ENCODE measurements at regions not wholly inside any gene's neighbourhood (a gene's known extent, or its start where the extent isn't known, plus 50 kb on each side); places are given as distances from the start of the nearest gene placed in this dataset.

DNA sequence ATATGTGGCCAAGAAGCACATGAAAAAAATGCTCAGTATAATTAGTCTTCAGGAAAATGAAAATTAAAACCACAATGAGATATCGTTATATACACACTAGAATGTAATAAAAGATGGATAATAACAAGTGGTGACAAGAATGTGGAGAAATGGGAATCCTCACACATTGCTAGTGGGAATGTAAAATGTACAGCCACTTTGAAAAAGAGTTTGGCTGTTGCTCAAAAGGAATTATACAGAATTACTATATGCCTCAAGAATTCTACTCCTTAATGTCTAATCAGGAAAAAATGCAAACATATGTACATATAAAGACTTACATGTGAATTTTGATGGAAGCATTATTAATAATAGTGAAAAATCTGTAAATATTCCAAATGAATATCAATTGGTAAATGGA is 102.2 kb downstream of the SPCS3 start:
- Histone ChIP-seq H3K4me1 (ENCODE audit: control insufficient read depth, insufficient read depth, low read length) (no peaks in the 10 kb centered on the region), H3K27me3 (ENCODE audit: control insufficient read depth, insufficient read depth, low read length) (no peaks in the 10 kb centered on the region), H3K4me3 (ENCODE audit: low read length) (no peak overlapping the region), H3K9me3 (replicated peaks; ENCODE audit: control insufficient read depth, low read depth, low read length) (no peaks in the 10 kb centered on the region), H3K27ac (ENCODE audit: low read length) (no peak overlapping the region), H3K36me3 (ENCODE audit: control insufficient read depth, insufficient read depth, low read length) (no peaks in the 10 kb centered on the region)
- WGBS (ENCODE audit: insufficient coverage): no CpG with 5 or more reads among the region's 1 CpG
- DNase-seq: no peak

DNA sequence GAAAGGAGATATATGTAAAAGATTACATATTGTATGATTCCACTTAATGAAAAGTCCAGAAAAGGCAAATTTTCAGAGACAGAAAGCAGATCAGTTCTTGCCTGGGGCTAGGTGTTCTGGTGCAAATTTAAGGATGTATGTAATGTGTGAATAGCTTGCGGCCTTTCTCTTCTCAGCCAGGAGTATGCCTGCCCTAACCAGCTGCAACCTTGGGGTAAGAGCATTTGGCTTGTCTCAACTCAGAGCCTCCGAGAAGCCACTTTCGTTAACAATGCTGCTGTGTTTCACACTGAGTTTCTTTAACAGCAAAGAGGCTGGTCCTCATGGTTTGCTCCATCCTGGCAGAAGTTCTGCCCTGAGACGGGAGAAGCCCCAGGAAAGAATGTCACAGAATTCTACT is 102.7 kb downstream of the SPCS3 start:
- Histone ChIP-seq H3K9me3 (replicated peaks; ENCODE audit: control insufficient read depth, low read depth, low read length) (no peaks in the 10 kb centered on the region), H3K36me3 (ENCODE audit: control insufficient read depth, insufficient read depth, low read length) (no peaks in the 10 kb centered on the region), H3K4me3 (ENCODE audit: low read length) (no peak overlapping the region), H3K27me3 (ENCODE audit: control insufficient read depth, insufficient read depth, low read length) (no peaks in the 10 kb centered on the region), H3K27ac (ENCODE audit: low read length) (no peak overlapping the region), H3K4me1 (ENCODE audit: control insufficient read depth, insufficient read depth, low read length) (no peaks in the 10 kb centered on the region)
- DNase-seq: no peak
- 69% methylated on average over 3 of the region's 4 CpGs for WGBS (ENCODE audit: insufficient coverage)

DNA sequence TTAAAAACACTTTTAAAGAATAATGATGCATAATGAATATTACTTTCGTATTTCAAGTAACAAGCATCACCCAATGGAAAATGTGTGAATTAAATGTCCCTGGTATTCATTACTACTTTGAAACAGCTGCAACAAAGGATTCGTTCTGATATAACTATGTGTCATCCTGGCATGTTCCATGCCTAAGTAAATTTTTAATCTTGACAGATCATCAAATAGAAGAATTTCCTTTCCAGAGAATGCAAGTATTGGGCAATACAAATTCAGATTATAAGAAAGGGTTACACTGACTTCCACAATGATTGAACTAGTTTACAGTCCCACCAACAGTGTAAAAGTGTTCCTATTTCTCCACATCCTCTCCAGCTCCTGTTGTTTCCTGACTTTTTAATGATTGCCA is 105.3 kb downstream of the SPCS3 start:
- no peak for DNase-seq
- no peaks in the 10 kb centered on the region for H3K36me3 ChIP-seq (ENCODE audit: control insufficient read depth, insufficient read depth, low read length)
- no peaks in the 10 kb centered on the region for H3K9me3 ChIP-seq (replicated peaks; ENCODE audit: control insufficient read depth, low read depth, low read length)
- WGBS (ENCODE audit: insufficient coverage): no CpG with 5 or more reads among the region's 2 CpGs
- H3K4me3 ChIP-seq (ENCODE audit: low read length): no peak overlapping the region
- no peaks in the 10 kb centered on the region for H3K4me1 ChIP-seq (ENCODE audit: control insufficient read depth, insufficient read depth, low read length)
- H3K27ac ChIP-seq (ENCODE audit: low read length): no peak overlapping the region
- no peaks in the 10 kb centered on the region for H3K27me3 ChIP-seq (ENCODE audit: control insufficient read depth, insufficient read depth, low read length)

DNA sequence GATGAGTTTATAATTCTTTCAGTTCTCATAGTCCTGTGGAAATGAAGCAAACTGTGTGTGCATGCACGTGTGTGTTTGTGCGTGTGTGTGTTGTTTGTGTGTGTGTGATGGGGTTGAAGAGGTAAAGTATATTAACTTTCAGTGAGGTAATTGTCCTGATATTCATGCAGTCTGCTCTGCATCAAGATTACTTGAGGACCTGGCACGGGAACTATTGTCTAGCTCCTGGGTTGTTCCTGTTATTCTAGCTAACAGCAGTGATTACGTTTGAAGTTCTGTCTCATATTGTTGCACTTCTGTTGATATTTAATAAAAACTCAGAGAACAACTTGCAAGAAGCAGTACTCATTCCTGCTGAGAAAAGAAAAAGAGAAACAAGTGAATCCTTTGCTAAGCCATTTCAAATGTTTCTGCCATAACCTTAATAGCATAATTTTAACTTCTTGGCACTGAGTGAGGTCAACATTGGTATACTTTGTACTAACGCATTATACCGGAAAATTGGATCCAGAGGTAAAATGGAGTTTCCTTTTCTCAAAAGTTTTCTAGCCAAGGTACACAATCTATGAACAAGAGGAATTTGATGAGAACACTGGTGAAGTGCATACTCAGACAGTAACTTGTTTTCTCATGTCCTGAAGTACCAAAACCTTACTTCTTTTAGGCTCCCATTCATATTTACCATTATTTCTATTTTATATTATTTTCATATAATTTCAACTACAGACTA is 113.2 kb downstream of the SPCS3 start:
- no peaks in the 10 kb centered on the region for H3K4me1 ChIP-seq (ENCODE audit: control insufficient read depth, insufficient read depth, low read length)
- no peaks in the 10 kb centered on the region for H3K36me3 ChIP-seq (ENCODE audit: control insufficient read depth, insufficient read depth, low read length)
- WGBS (ENCODE audit: insufficient coverage): 47% methylated on average over 2 of the region's 6 CpGs
- H3K9me3 ChIP-seq (replicated peaks; ENCODE audit: control insufficient read depth, low read depth, low read length): no peaks in the 10 kb centered on the region
- no peak overlapping the region for H3K4me3 ChIP-seq (ENCODE audit: low read length)
- peak; percentile 5 for DNase-seq
- H3K27ac ChIP-seq (ENCODE audit: low read length): no peak overlapping the region
- no peaks in the 10 kb centered on the region for H3K27me3 ChIP-seq (ENCODE audit: control insufficient read depth, insufficient read depth, low read length)

DNA sequence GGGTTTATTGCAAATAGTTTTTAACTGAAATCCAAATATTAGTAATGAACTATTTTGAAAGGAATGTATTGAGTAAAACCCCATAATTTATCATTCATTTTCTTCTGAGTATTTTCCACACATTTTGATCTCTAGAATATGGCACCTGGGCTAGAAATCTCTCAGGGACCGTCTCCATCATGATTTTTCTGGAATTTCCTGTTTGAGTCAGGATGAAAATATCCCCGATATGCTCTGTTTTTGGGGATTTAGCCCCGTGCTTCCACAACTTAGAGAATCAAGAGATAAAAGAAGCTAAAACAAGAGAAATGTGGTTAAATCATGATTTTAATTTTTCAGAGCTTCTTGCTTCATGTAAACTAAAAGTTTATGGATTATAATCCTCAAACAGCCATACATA is 114.2 kb downstream of the SPCS3 start:
- DNase-seq: no peak
- H3K9me3 ChIP-seq (replicated peaks; ENCODE audit: control insufficient read depth, low read depth, low read length): no peaks in the 10 kb centered on the region
- H3K4me1 ChIP-seq (ENCODE audit: control insufficient read depth, insufficient read depth, low read length): no peaks in the 10 kb centered on the region
- H3K27ac ChIP-seq (ENCODE audit: low read length): no peak overlapping the region
- H3K4me3 ChIP-seq (ENCODE audit: low read length): no peak overlapping the region
- no peaks in the 10 kb centered on the region for H3K36me3 ChIP-seq (ENCODE audit: control insufficient read depth, insufficient read depth, low read length)
- no CpG with 5 or more reads among the region's 3 CpGs for WGBS (ENCODE audit: insufficient coverage)
- H3K27me3 ChIP-seq (ENCODE audit: control insufficient read depth, insufficient read depth, low read length): no peaks in the 10 kb centered on the region

DNA sequence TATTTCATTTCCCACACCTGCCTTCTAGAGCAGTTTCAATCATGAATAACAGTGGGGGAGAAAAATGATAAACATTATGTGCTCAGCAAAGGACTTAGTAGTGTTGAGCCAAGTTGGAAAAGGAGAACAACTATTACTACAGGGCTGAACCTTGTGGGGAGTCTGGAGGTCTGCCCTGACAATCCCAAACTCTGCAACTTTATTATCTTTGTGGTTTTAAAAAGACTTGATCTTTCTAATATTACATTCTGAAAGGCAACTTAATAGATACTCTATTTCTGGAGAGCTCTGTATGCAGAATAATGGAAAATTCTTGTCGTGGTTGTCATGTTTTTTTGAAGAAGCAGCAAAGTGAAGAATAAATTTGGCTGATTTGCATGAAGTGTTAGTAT is 116.1 kb downstream of the SPCS3 start:
- no CpG with 5 or more reads among the region's 1 CpG for WGBS (ENCODE audit: insufficient coverage)
- no peak overlapping the region for H3K27ac ChIP-seq (ENCODE audit: low read length)
- no peaks in the 10 kb centered on the region for H3K27me3 ChIP-seq (ENCODE audit: control insufficient read depth, insufficient read depth, low read length)
- no peaks in the 10 kb centered on the region for H3K9me3 ChIP-seq (replicated peaks; ENCODE audit: control insufficient read depth, low read depth, low read length)
- no peak overlapping the region for H3K4me3 ChIP-seq (ENCODE audit: low read length)
- H3K36me3 ChIP-seq (ENCODE audit: control insufficient read depth, insufficient read depth, low read length): no peaks in the 10 kb centered on the region
- no peaks in the 10 kb centered on the region for H3K4me1 ChIP-seq (ENCODE audit: control insufficient read depth, insufficient read depth, low read length)
- peak; percentile 20 for DNase-seq

DNA sequence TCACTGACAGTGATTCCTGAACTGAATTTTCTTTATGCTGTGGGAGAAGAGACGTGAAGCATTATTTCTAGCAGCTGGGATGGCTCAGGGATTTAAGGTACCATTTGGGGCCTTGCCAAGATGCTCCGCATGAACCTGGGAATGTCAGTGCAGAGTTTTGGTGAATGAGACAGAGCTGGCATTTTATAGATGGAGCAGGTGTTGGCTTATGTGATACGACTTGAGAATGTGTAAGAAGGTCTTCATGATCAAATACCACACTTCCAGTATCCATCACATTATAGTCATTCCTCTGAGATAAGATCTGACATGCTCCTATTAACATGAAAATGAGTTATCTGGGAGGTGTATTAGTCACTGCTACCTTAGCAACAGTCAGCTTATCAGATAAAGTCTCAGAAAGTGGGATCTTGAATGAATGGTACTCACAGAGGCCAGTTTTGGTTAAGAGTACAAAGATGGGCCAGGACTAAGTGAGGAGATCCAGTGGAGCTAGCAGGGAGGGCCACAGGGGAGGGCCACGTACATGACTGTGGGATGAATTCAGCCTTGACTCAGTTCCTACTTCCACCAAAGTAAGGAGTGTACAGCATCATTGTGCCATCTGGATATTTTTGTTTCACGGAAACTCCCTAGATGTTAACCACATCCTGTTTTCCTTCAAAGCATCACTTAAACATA is 116.7 kb downstream of the SPCS3 start:
- no peak for DNase-seq
- no peak overlapping the region for H3K27ac ChIP-seq (ENCODE audit: low read length)
- H3K27me3 ChIP-seq (ENCODE audit: control insufficient read depth, insufficient read depth, low read length): no peaks in the 10 kb centered on the region
- no peaks in the 10 kb centered on the region for H3K9me3 ChIP-seq (replicated peaks; ENCODE audit: control insufficient read depth, low read depth, low read length)
- H3K4me1 ChIP-seq (ENCODE audit: control insufficient read depth, insufficient read depth, low read length): no peaks in the 10 kb centered on the region
- no peak overlapping the region for H3K4me3 ChIP-seq (ENCODE audit: low read length)
- WGBS (ENCODE audit: insufficient coverage): 71% methylated on average over 2 of the region's 5 CpGs
- H3K36me3 ChIP-seq (ENCODE audit: control insufficient read depth, insufficient read depth, low read length): no peaks in the 10 kb centered on the region

DNA sequence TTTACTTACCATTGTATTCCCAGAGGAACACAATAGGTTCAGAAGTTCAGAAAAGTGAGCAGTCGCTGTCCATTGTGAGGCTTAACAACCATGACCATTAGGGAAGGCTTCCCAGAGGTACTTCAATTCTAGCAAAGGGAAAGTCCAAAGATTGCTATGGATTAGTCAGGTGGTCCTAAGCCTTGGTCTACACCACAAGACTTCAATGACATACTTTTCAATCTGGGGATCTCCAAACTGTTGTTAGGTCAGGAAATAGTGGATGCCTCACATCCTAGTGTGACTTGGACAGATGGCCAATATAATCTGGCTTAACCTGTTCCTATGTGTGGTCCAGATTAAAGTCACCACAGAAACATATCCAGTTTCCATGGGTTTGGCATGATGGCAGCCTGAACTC is 118.0 kb downstream of the SPCS3 start:
- no peak for DNase-seq
- Histone ChIP-seq H3K27ac (ENCODE audit: low read length) (no peak overlapping the region), H3K4me1 (ENCODE audit: control insufficient read depth, insufficient read depth, low read length) (no peaks in the 10 kb centered on the region), H3K4me3 (ENCODE audit: low read length) (no peak overlapping the region), H3K36me3 (ENCODE audit: control insufficient read depth, insufficient read depth, low read length) (no peaks in the 10 kb centered on the region), H3K27me3 (ENCODE audit: control insufficient read depth, insufficient read depth, low read length) (no peaks in the 10 kb centered on the region), H3K9me3 (replicated peaks; ENCODE audit: control insufficient read depth, low read depth, low read length) (no peaks in the 10 kb centered on the region)
- no CpG with 5 or more reads among the region's 1 CpG for WGBS (ENCODE audit: insufficient coverage)

DNA sequence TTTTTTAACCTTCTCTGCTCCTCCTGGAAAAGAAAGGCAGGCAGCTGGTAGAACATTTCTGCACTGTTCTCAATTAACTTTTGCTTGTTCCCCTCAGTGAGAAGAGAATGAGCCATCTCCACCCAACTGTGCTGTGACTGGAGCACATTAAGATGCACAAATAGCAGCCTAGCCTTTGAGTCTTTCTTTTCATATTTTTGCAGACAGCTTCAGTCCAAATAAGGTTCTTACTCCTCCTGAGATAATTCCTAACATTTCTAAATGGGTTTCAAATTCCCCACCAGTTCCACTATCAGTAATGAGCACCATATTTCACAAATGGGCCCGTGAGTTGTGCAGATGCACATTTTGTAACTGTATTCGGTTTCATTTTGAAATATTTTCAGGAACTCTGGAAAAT is 118.6 kb downstream of the SPCS3 start:
- Histone ChIP-seq H3K27ac (ENCODE audit: low read length) (no peak overlapping the region), H3K9me3 (replicated peaks; ENCODE audit: control insufficient read depth, low read depth, low read length) (no peaks in the 10 kb centered on the region), H3K4me3 (ENCODE audit: low read length) (no peak overlapping the region), H3K36me3 (ENCODE audit: control insufficient read depth, insufficient read depth, low read length) (no peaks in the 10 kb centered on the region), H3K27me3 (ENCODE audit: control insufficient read depth, insufficient read depth, low read length) (no peaks in the 10 kb centered on the region), H3K4me1 (ENCODE audit: control insufficient read depth, insufficient read depth, low read length) (no peaks in the 10 kb centered on the region)
- DNase-seq: no peak
- WGBS (ENCODE audit: insufficient coverage): no CpG with 5 or more reads among the region's 2 CpGs

DNA sequence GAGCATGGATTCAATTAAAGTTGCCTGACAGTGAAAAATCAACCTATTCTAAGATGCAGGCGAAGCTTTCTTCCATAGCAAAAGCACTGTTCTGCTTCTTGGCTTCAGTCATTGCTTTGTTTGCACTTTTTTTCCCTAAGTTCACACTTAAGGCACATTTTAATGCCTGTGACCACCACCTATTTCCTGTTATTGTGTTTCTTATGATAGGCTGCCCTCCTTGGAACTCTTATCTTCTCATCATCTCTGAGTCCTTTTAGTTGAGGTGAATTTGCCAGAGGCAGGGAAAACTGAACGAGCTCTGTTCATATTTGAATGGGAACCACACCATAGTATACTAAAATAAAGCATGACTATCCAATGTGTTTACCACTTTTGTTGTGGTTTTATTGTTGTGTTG is 119.8 kb downstream of the SPCS3 start:
- Histone ChIP-seq H3K27me3 (ENCODE audit: control insufficient read depth, insufficient read depth, low read length) (no peaks in the 10 kb centered on the region), H3K4me3 (ENCODE audit: low read length) (no peak overlapping the region), H3K27ac (ENCODE audit: low read length) (no peak overlapping the region), H3K9me3 (replicated peaks; ENCODE audit: control insufficient read depth, low read depth, low read length) (no peaks in the 10 kb centered on the region), H3K36me3 (ENCODE audit: control insufficient read depth, insufficient read depth, low read length) (no peaks in the 10 kb centered on the region), H3K4me1 (ENCODE audit: control insufficient read depth, insufficient read depth, low read length) (no peaks in the 10 kb centered on the region)
- DNase-seq: no peak
- 75% methylated on average over 1 of the region's 2 CpGs for WGBS (ENCODE audit: insufficient coverage)
